ENCODE measurements at regions not wholly inside any gene's neighbourhood (a gene's known extent, or its start where the extent isn't known, plus 50 kb on each side); places are given as distances from the start of the nearest gene placed in this dataset.

DNA sequence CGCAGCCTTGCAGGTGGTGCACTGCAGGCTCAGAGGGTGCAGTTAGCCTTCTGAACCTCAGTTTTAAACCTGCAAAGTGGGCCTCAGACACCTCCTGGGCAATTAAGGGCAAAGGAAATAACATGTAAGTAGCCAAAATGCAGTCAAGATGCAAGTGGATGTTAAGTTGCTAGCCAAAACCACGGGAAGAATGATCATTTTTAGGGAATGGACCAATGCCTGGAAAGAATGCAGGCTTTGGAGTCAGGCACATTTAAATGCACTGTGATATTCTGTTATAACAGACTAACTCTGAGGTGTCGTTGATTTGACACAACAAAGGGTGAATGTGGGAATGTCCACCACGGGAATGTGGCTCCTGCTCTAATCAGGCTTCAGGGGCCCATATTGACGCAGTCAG is 57.9 kb upstream of the PTGFRN start:
- DNase-seq = no peak

DNA sequence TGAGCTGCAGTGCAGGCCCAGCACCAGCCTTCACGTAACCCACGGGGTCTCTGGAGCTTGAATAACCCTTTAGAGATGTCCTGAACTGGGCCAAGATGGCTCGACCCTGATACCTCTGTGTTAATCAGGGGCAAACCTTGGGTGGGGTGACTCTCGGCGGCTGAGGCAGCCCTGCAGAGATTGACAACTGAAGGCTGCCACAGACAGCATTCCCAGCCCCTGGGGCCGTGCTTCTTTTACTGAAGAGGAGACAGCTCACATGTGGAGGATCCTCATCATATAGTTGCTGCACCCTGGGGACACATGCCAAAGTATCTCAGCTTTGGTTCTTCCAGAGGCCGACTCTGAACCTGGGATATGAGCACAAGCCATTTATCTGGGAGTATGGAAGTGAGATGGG is 57.3 kb upstream of the PTGFRN start:
- no peak for DNase-seq

DNA sequence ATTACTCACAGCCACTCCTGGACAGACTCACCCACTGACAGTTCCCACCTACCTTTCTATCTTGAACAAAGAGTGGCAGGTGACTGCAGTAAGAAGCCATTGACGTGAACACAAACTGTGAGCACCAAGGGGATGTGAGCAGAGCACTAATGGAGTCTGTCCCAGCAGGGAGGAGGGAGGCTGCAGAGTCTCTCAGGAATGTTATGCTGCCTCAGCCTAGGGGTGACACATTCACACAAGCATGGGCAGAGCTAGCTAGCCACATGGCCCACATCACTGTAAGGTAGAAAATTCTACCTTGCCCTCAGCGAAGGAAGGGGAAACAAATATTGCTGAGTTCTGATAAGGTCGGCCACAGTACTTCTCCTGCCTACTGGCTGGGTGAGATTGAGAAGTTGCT is 56.8 kb upstream of the PTGFRN start:
- no peak for DNase-seq

DNA sequence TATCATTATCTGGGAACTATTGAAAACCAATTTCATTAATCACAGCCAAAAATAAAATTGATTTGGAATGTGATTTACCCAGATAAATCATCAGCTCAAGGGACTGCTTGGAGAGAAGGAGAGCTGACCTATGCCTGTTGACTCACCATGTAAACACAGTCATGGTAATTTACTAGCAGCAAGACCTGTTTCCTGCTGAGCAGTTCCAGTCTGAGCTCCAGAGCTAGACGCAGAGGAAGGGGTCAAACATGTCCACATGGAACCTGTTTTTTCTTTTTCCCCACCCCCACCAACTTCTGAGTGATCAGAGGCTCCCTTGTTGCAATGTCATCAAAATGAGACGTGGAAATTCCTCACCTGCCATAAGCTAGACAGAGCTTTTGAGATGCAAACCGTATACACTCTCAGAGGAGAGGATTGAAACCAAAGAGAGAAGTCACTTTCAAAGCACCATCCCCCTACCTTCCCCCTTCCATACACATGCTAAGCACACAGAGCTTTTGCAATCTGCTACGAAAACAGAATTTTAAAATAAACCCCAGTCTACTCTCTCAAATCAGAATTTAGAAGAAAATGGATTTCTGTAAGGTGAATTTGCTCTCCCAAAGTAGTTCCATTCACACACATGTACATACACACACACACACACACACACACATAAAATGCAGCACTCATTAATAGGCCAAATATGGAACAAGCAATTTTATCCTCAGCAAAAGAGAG is 55.9 kb upstream of the PTGFRN start:
- no peak for DNase-seq

DNA sequence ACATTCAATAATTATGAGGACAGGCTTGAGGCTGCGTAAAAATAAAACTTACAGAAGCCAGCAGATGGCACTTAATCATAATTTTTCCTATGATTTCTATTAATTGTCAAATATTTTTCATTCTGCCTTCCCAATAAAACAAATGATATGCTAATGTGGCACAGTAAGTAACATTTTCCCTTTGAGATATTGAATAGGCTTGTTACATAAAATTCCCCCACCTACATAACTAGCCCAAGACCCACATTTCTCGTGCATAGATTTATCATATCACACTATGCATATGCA is 55.4 kb upstream of the PTGFRN start:
- DNase-seq = no peak

DNA sequence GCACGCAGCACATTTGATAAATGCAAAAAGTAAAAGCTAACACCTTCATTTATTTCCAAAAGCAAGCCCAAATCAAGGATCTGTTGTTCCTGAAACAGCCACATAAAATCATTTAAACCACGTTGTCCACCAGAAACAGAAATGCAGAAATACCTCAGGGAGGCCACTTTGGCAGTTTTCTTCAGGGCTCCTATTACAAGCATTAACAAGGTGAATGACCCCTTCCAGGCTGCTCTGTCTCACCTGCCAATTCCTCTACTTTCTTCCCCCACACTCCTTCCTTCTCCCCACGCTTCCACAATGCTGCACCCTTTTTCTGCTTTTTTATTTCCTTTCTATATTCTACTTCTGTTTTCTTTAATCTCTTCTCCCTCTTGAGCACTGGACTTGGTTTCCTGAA is 55.0 kb upstream of the PTGFRN start:
- no peak for DNase-seq

DNA sequence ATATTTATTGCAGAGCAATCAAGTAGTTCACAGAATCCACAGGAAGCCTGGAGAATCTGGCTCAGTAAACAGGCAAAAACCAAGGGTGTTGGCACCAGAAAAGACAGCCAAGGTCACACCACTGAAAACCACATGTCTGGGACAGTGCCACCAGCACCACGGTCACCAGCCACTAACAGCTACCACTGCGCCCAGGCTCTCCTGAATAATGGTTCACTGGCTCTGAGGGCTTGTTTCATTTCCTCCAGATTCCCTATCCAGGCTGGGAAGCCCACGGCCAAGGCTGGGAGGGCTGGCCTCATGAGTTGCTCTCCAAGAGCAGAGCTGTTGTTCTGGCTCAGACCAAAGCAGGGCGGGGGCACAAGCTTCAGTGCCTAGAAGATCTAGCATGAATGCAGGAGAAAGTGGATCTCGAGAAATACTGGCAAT is 54.5 kb upstream of the PTGFRN start:
- DNase-seq = no peak

DNA sequence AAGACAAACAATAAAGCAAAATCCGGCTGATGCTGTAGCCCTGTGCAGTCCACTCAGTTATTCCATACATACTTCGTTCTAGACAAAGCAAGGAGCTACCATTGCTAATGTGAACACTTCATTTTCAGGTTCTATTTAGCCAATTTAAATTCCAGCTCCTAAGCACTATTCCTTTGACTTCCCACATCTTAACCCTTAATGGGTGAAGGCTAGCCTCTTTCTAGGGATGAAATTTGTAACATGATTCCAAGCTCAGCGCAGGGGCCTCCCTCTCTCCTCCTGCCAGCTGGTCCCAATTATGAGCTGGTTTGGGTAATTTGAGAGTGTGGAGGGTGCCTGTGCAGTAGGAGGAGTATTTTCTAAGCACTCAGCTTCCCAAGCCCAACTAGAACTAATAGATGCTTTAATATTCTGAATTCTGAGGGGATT is 53.9 kb upstream of the PTGFRN start:
- no peak for DNase-seq

DNA sequence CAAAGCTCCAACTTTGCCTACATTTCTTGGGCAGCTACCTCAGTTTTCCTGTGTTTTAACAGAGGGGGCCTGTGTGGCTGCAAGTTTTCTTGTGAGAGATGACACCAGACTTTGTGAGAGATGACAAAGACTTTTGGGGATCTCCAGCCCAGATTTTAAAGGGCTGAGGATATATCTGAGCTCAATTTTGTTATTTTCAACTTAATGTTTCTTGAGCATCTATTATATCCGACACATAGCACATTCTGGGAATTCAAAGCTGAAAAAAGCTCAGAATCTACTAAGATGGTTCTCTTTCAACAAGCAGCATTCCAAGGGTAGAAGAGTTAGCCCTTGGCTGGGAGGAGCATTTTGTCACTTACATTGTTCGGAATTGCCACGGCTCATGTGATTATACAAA is 53.4 kb upstream of the PTGFRN start:
- DNase-seq = no peak

DNA sequence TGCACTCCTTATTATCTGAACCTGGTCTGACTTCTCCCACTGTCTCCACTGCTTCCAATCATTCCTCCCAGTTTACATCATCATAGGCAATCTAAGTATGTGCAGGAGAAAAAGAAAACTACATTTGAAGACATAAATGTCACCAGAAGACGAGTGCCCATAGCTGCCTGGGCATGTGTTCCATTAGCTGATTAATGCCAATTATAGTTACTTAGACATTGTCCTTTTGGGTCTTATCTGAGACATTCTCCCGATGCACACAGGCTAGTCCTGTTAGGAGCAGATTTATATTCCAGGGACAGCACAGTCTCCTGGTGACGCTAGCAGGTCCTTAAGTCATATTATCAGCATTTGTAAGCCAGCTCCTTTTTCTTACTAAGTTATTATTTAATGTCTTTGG is 52.6 kb upstream of the PTGFRN start:
- no peak for DNase-seq

All from activated CD4-positive, alpha-beta T cell treated with anti-CD3 and anti-CD28 coated beads for 1 hour (primary cell).